ENCODE measurements at regions not wholly inside any gene's neighbourhood (a gene's known extent, or its start where the extent isn't known, plus 50 kb on each side); places are given as distances from the start of the nearest gene placed in this dataset.
A peak's percentile ranks its signal among the peaks of the same experiment; 100 is the strongest.

DNA sequence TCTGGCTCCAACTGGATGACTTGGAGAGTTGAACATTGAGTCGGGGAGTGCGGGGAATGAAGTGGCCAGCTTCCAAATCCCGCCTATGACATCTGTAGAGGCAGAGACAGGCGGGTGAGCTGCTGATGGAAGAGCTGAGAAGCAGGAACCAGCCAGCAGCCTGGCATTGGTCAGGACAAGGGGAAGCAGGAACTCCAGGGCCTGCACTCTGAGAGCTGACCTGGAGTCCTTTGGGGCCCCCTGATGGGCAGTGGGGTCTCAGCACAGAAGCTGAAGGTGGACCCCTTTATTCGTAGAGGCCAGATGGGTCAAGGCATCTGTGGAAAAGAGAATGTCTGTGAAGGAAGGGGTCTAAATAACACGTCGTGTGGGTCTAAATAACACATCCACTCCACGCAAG lies 57.0 kb downstream of the SEC61G start:
- no peak overlapping the region for H3K4me3 ChIP-seq
- DNase-seq (no peak), ATAC-seq (peak; percentile 27)
- intact Hi-C loops (cut with DNase I): no loop called here
- no peaks in the 10 kb centered on the region for H3K36me3 ChIP-seq
- H3K27me3 ChIP-seq: no peaks in the 10 kb centered on the region
- no peaks in the 10 kb centered on the region for H3K9me3 ChIP-seq
- no peak overlapping the region for H3K27ac ChIP-seq
- TF ChIP-seq, protein P1, sequence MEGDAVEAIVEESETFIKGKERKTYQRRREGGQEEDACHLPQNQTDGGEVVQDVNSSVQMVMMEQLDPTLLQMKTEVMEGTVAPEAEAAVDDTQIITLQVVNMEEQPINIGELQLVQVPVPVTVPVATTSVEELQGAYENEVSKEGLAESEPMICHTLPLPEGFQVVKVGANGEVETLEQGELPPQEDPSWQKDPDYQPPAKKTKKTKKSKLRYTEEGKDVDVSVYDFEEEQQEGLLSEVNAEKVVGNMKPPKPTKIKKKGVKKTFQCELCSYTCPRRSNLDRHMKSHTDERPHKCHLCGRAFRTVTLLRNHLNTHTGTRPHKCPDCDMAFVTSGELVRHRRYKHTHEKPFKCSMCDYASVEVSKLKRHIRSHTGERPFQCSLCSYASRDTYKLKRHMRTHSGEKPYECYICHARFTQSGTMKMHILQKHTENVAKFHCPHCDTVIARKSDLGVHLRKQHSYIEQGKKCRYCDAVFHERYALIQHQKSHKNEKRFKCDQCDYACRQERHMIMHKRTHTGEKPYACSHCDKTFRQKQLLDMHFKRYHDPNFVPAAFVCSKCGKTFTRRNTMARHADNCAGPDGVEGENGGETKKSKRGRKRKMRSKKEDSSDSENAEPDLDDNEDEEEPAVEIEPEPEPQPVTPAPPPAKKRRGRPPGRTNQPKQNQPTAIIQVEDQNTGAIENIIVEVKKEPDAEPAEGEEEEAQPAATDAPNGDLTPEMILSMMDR (IDR thresholded peaks at IDR 0.05): no peak
- no peaks in the 10 kb centered on the region for H3K4me1 ChIP-seq

DNA sequence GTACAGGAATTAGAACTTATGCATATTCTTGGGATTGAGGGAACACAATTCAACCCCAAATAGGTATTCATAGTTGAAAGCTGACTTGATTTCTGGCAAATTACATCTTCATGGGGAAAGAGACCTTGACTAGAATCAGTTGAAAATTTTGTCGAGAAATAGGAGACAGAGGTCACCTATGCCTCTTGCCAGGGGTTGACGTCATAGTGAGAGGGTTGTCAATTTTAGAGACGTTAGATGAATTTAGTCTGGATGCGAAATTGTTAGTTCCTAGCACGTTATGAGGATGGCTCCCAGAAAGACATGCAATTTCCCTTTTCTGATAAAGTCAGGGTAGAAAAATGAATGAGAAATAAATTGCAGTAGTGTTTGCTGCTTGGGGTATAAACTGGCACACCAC lies 59.3 kb downstream of the SEC61G start:
- no peaks in the 10 kb centered on the region for H3K36me3 ChIP-seq
- no peaks in the 10 kb centered on the region for H3K9me3 ChIP-seq
- DNase-seq: no peak
- no peak overlapping the region for H3K27ac ChIP-seq
- TF ChIP-seq, protein P1 (IDR thresholded peaks at IDR 0.05): no peak
- H3K4me1 ChIP-seq: no peaks in the 10 kb centered on the region
- no peak overlapping the region for H3K4me3 ChIP-seq
- H3K27me3 ChIP-seq: no peaks in the 10 kb centered on the region
- intact Hi-C loops (cut with DNase I): no loop called here
- ATAC-seq: no peak

DNA sequence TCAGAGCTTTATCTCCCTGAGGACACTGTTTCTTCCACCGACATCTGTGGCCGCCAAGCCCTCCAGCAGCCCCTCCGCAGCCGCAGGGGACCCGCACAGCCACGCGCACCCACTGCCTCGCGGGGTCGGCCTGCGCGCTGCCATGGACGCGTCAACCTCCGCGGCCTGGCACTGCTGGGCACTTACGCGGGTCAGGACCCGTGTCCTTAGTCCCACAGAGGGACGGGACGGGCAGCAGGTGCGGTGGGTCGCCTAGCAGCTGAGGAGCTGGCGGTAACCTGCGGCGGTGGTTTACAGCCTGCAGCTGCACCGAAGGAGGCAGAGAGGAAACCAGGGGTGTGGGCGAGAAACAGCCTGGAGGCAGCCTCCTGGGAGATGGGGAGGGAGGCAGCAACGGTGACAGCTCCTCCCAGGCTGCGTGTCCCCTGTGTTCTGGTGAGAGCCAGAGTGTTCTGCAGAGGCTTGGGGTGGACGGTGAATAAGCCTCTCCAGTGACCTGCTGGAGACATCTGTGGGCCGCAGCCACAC lies 61.3 kb downstream of the SEC61G start:
- H3K4me3 ChIP-seq: no peak overlapping the region
- H3K9me3 ChIP-seq: no peaks in the 10 kb centered on the region
- peak; percentile 21 for ATAC-seq
- TF ChIP-seq, protein P1 (IDR thresholded peaks at IDR 0.05): no peak
- no peak overlapping the region for H3K27ac ChIP-seq
- H3K4me1 ChIP-seq: no peaks in the 10 kb centered on the region
- H3K36me3 ChIP-seq: no peaks in the 10 kb centered on the region
- no peak for DNase-seq
- intact Hi-C loops (cut with DNase I): no loop called here
- H3K27me3 ChIP-seq: no peaks in the 10 kb centered on the region

DNA sequence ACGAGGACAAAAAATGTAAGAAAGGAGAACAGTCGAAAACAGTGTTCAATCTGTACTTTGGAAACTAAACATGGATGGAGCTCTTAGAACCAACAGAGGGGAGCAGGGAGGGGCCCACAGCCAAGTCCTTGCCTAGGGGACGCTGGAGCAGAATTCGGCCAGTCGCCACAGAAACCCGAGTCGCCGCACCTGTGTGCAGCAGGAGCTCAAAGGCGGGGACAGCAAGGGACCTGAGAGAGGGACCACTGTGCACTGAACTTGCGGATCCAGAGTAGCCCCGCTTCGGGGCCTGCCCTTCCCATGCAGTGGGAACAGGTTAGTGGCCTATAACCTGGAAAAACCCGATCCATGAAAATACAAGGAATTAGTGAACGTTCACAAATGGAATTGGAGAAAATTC lies 68.1 kb downstream of the SEC61G start:
- Histone ChIP-seq H3K27ac (no peak overlapping the region), H3K9me3 (no peaks in the 10 kb centered on the region), H3K27me3 (no peaks in the 10 kb centered on the region), H3K36me3 (no peaks in the 10 kb centered on the region), H3K4me1 (no peaks in the 10 kb centered on the region), H3K4me3 (no peak overlapping the region)
- TF ChIP-seq, protein P1 (IDR thresholded peaks at IDR 0.05): no peak
- intact Hi-C loops (cut with DNase I): no loop called here
- DNase-seq (no peak), ATAC-seq (no peak)

DNA sequence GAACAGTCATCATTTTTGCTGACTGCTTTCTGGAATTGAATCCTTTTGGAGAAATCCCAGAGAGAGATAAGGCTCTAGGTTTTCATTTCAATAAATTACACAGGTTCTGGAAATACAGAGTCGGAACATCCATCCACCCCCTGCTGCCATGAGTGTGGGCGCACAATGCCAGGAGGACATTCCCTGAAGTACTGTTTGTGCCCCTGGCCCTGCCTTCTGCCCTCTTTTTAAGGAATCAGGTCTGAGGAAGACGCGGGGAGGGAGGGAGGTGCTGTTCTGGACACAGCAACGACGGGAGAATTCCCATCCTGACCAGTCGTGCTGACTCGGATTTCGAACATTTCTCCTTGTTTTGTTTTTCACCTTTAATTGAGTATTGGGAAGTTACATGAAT lies 69.0 kb downstream of the SEC61G start:
- intact Hi-C loops (cut with DNase I): no loop called here

More for the DNA sequence above, 69.0 kb downstream of the SEC61G start:
- H3K36me3 ChIP-seq: no peaks in the 10 kb centered on the region
- no peaks in the 10 kb centered on the region for H3K9me3 ChIP-seq
- TF ChIP-seq, protein P1 (IDR thresholded peaks at IDR 0.05): no peak
- no peaks in the 10 kb centered on the region for H3K27me3 ChIP-seq
- H3K4me3 ChIP-seq: no peak overlapping the region
- no peak for ATAC-seq
- no peak overlapping the region for H3K27ac ChIP-seq
- no peaks in the 10 kb centered on the region for H3K4me1 ChIP-seq
- no peak for DNase-seq
